GM19238 (cell line): ENCODE measurements at regions not wholly inside any gene's neighbourhood (a gene's known extent, or its start where the extent isn't known, plus 50 kb on each side); places are given as distances from the start of the nearest gene placed in this dataset.
"Not testable (repeated sequence)": the region's sequence is repeated elsewhere in the genome, so short reads cannot be mapped to it uniquely, and the experiment has no call there.

Experiments
- DNase-seq: peaks from one replicate; pipeline ENCODE4 v3.0.0; 2011; ENCODE audit warnings: low spot score; ENCODE audit not compliant: insufficient read length

GRCh38 chr3:181609030-181609767 is 102.5 kb upstream of the SOX2 start:
- DNase-seq = no peak

GRCh38 chr3:181604267-181604666 is 107.5 kb upstream of the SOX2 start:
- DNase-seq = no peak

- no peak for DNase-seq
Observed at GRCh38 chr3:181596126-181596525, 115.6 kb upstream of the SOX2 start.

- not testable (repeated sequence) for DNase-seq
Observed at GRCh38 chr3:181590939-181591338, 120.8 kb upstream of the SOX2 start.

- no peak for DNase-seq
Observed at GRCh38 chr3:181582619-181583018, 129.1 kb upstream of the SOX2 start.

GRCh38 chr3:181581656-181582055 is 130.1 kb upstream of the SOX2 start:
- no peak for DNase-seq

- DNase-seq = no peak
Observed at GRCh38 chr3:181578743-181579142, 133.0 kb upstream of the SOX2 start.

- DNase-seq = no peak
Observed at GRCh38 chr3:181572432-181572831, 139.3 kb upstream of the SOX2 start.

GRCh38 chr3:181570472-181570871 is 141.3 kb upstream of the SOX2 start:
- no peak for DNase-seq

- no peak for DNase-seq
Observed at GRCh38 chr3:181569356-181569940, 142.3 kb upstream of the SOX2 start.

GRCh38 chr3:181568693-181569092 is 143.0 kb upstream of the SOX2 start:
- DNase-seq = no peak

- no peak for DNase-seq
Observed at GRCh38 chr3:181568248-181568647, 143.5 kb upstream of the SOX2 start.

- no peak for DNase-seq
Observed at GRCh38 chr3:181567311-181568075, 144.2 kb upstream of the SOX2 start.

- no peak for DNase-seq
Observed at GRCh38 chr3:181565416-181565815, 146.3 kb upstream of the SOX2 start.

- no peak for DNase-seq
Observed at GRCh38 chr3:181564222-181564621, 147.5 kb upstream of the SOX2 start.

GRCh38 chr3:181561139-181562031 is 150.3 kb upstream of the SOX2 start:
- no peak for DNase-seq

GRCh38 chr3:181558870-181559269 is 152.9 kb upstream of the SOX2 start:
- no peak for DNase-seq

GRCh38 chr3:181555681-181556080 is 156.0 kb upstream of the SOX2 start:
- no peak for DNase-seq

- DNase-seq = no peak
Observed at GRCh38 chr3:181554233-181554765, 157.4 kb upstream of the SOX2 start.

- no peak for DNase-seq
Observed at GRCh38 chr3:181549266-181549665, 162.5 kb upstream of the SOX2 start.

GRCh38 chr3:181541414-181541813 is 170.3 kb upstream of the SOX2 start:
- DNase-seq = no peak
